HCT116 (cell line): ENCODE measurements at regions not wholly inside any gene's neighbourhood (a gene's known extent, or its start where the extent isn't known, plus 50 kb on each side); places are given as distances from the start of the nearest gene placed in this dataset.

Source experiments
- ATAC-seq: fragments of 200-7000 bp; cut with Tn5 transposase; 2 replicates; pipeline ENCODE4 v1.9.1; 2020; ENCODE audit warnings: mild to moderate bottlenecking, moderate library complexity
- BruUV-seq: library from RNA; stranded (reverse); fragments of 400-500 nt; replicated peaks from 2 replicates; lab custom pipeline; 2021; lab: Mats Ljungman, UMichigan
- CTCF ChIA-PET: fragments of 300-600 bp; sonication (Branson Sonifier 250); formaldehyde crosslinking; loops from one replicate; lab custom pipeline; 2021; ENCODE audit warnings: antibody characterized with exemption; lab: Charles Lee
- POLR2A ChIA-PET: fragments of 300-600, 350-600 bp; sonication (Branson Sonifier 250); formaldehyde crosslinking; loops from one replicate; lab custom pipeline; 2021; ENCODE audit warnings: antibody characterized with exemption; lab: Charles Lee
- RAD21 ChIA-PET, 2 experiments: fragments of 300-600 bp; sonication (Branson Sonifier 250); formaldehyde crosslinking; loops; one replicate each; lab custom pipeline; 2023; ENCODE audit warnings: low total read pairs in 2 of 2; ENCODE audit not compliant: uncharacterized antibody in 2 of 2, unreplicated experiment in 2 of 2, low non-redundant PET in 1 of 2; lab: Charles Lee
- DNase-seq: peaks from one replicate; pipeline ENCODE4 v3.0.0-alpha.2; 2010; ENCODE audit warnings: low read depth, low spot score
- H2AFZ ChIP-seq: fragments of 200-600 bp; shearing (Covaris generic), sonication (generic); 2 replicates; pipeline ENCODE4 v1.6.1; 2017; ENCODE audit warnings: low read depth, mixed run types, mixed read lengths, antibody characterized with exemption, low read length; ENCODE audit not compliant: poor library complexity, severe bottlenecking
- H3K27ac ChIP-seq: 2 replicates; pipeline ENCODE4 v1.5.1; 2012; ENCODE audit warnings: low read depth, low read length
- H3K27me3 ChIP-seq: fragments of 200-600 bp; sonication (generic); 2 replicates; pipeline ENCODE4 v1.6.1; 2016; ENCODE audit warnings: mixed run types, low read length, mixed read lengths; ENCODE audit not compliant: insufficient read depth
- H3K36me3 ChIP-seq, 2 experiments: fragments of 200-500 bp in 1 of 2; fragments of 200-600 bp in 1 of 2; sonication (Bioruptor generic) in 1 of 2; sonication (generic) in 1 of 2; 2 replicates each; pipeline versions ENCODE4 v1.5.1 to v1.6.1; 2014 to 2016; ENCODE audit warnings: low read length in 2 of 2, inconsistent platforms in 1 of 2, mixed read lengths in 1 of 2, mixed run types in 1 of 2; ENCODE audit not compliant: insufficient read depth in 2 of 2, control insufficient read depth in 1 of 2
- H3K4me1 ChIP-seq, 2 experiments: fragments of 200-600 bp in 1 of 2; sonication (generic) in 1 of 2; 2 replicates each; pipeline versions ENCODE4 v1.5.1 to v1.6.1; 2012 to 2017; ENCODE audit warnings: low read length in 2 of 2, inconsistent platforms in 1 of 2, mild to moderate bottlenecking in 1 of 2, mixed read lengths in 1 of 2, mixed run types in 1 of 2, moderate library complexity in 1 of 2; ENCODE audit not compliant: insufficient read depth in 2 of 2, control insufficient read depth in 1 of 2
- H3K4me2 ChIP-seq: fragments of 200-600 bp; sonication (generic); 2 replicates; pipeline ENCODE4 v1.6.1; 2017; ENCODE audit warnings: mixed run types, low read length, mixed read lengths
- H3K4me3 ChIP-seq, 2 experiments: fragments of 200-600 bp in 1 of 2; sonication (generic) in 1 of 2; replicated peaks in 1 of 2; 2 replicates each; pipeline ENCODE4 v1.5.1; 2011 to 2016; ENCODE audit warnings: low read length in 2 of 2, control low read depth in 1 of 2, low read depth in 1 of 2, mild to moderate bottlenecking in 1 of 2, mixed read lengths in 1 of 2, mixed run types in 1 of 2
- H3K79me2 ChIP-seq: fragments of 200-600 bp; sonication (generic); 2 replicates; pipeline ENCODE4 v1.6.1; 2017; ENCODE audit warnings: mild to moderate bottlenecking, mixed run types, low read length, moderate library complexity, mixed read lengths; ENCODE audit not compliant: insufficient read depth
- H3K9ac ChIP-seq: fragments of 200-600 bp; sonication (generic); 2 replicates; pipeline ENCODE4 v1.6.1; 2016; ENCODE audit warnings: low read length, mixed read lengths
- H3K9me2 ChIP-seq: fragments of 200-600 bp; sonication (generic), shearing (Covaris generic); 2 replicates; pipeline ENCODE4 v1.6.1; 2017; ENCODE audit warnings: mixed run types, mild to moderate bottlenecking, moderate library complexity; ENCODE audit not compliant: insufficient read depth
- H3K9me3 ChIP-seq, 2 experiments: fragments of 200-500 bp in 1 of 2; fragments of 200-600 bp in 1 of 2; sonication (Bioruptor generic) in 1 of 2; sonication (generic) in 1 of 2; 2 replicates each; pipeline ENCODE4 v1.6.1; 2014 to 2017; ENCODE audit warnings: low read length in 2 of 2, mixed read lengths in 2 of 2, inconsistent platforms in 1 of 2, low read depth in 1 of 2, mild to moderate bottlenecking in 1 of 2, mixed run types in 1 of 2, moderate library complexity in 1 of 2; ENCODE audit not compliant: control insufficient read depth in 1 of 2, insufficient read depth in 1 of 2
- H4K20me1 ChIP-seq: fragments of 200-600 bp; sonication (generic), shearing (Covaris generic); 2 replicates; pipeline ENCODE4 v1.6.1; 2017; ENCODE audit warnings: mixed run types, mild to moderate bottlenecking, moderate library complexity; ENCODE audit not compliant: insufficient read depth
- CBX3 ChIP-seq: IDR thresholded peaks from 2 replicates; pipeline ENCODE4 v1.6.1; 2012; ENCODE audit warnings: low read depth
- CEBPB ChIP-seq: IDR thresholded peaks from 2 replicates; pipeline ENCODE4 v1.6.1; 2012; ENCODE audit warnings: low read depth
- EGR1 ChIP-seq: IDR thresholded peaks from 2 replicates; pipeline ENCODE4 v1.6.1; 2012; ENCODE audit warnings: low read depth
- ELF1 ChIP-seq: IDR thresholded peaks from 2 replicates; pipeline ENCODE4 v1.6.1; 2012; ENCODE audit warnings: low read depth, borderline replicate concordance
- EZH2phosphoT487 ChIP-seq: fragments of 200-600 bp; IDR thresholded peaks from 2 replicates; pipeline ENCODE4 v1.6.1; 2018; ENCODE audit warnings: antibody characterized with exemption, borderline replicate concordance
- JUND ChIP-seq: IDR thresholded peaks from 2 replicates; pipeline ENCODE4 v1.6.1; 2012
- POLR2A ChIP-seq: IDR thresholded peaks from 2 replicates; pipeline ENCODE4 v1.7.0; 2011; ENCODE audit warnings: borderline replicate concordance; ENCODE audit not compliant: insufficient read depth, insufficient read length; ENCODE audit errors: extremely low read depth
- POLR2AphosphoS5 ChIP-seq: IDR thresholded peaks from 2 replicates; pipeline ENCODE4 v1.6.1; 2011; ENCODE audit warnings: mild to moderate bottlenecking, low read depth, low read length, moderate library complexity
- SP1 ChIP-seq: IDR thresholded peaks from 2 replicates; pipeline ENCODE4 v1.6.1; 2012; ENCODE audit warnings: low read depth
- SRF ChIP-seq: IDR thresholded peaks from 2 replicates; pipeline ENCODE4 v1.6.1; 2012; ENCODE audit warnings: low read depth
- YY1 ChIP-seq: IDR thresholded peaks from 2 replicates; pipeline ENCODE4 v1.6.1; 2011; ENCODE audit warnings: low read length, low read depth, moderate library complexity, mild to moderate bottlenecking; ENCODE audit not compliant: insufficient replicate concordance; ENCODE audit errors: extremely low read depth
- ZFX ChIP-seq: fragments of 450-650 bp; IDR thresholded peaks from 2 replicates; pipeline ENCODE4 v1.6.1; 2017
- ZNF274 ChIP-seq: fragments of 200-500 bp; sonication (Bioruptor generic); IDR thresholded peaks from 2 replicates; pipeline ENCODE4 v1.6.1; 2014; ENCODE audit warnings: mild to moderate bottlenecking, low read depth, low read length, inconsistent platforms
- intact Hi-C: fragments of 100-400 bp; cut with micrococcal nuclease; formaldehyde crosslinking; loops from 2 replicates; pipeline ENCODE4 v1.10.0; 2022
- TF ChIP-seq, protein P1 (sequence below): IDR thresholded peaks from 2 replicates; pipeline ENCODE4 v1.6.1; 2012; ENCODE audit warnings: low read depth
- TF ChIP-seq, protein P2 (sequence below): IDR thresholded peaks from 2 replicates; pipeline ENCODE4 v1.6.1; 2011; ENCODE audit warnings: mild to moderate bottlenecking, low read length, moderate library complexity; ENCODE audit not compliant: insufficient replicate concordance; ENCODE audit errors: extremely low read depth
- TF ChIP-seq, protein P3 (sequence below): IDR thresholded peaks from 2 replicates; pipeline ENCODE4 v1.6.1; 2012

DNA sequence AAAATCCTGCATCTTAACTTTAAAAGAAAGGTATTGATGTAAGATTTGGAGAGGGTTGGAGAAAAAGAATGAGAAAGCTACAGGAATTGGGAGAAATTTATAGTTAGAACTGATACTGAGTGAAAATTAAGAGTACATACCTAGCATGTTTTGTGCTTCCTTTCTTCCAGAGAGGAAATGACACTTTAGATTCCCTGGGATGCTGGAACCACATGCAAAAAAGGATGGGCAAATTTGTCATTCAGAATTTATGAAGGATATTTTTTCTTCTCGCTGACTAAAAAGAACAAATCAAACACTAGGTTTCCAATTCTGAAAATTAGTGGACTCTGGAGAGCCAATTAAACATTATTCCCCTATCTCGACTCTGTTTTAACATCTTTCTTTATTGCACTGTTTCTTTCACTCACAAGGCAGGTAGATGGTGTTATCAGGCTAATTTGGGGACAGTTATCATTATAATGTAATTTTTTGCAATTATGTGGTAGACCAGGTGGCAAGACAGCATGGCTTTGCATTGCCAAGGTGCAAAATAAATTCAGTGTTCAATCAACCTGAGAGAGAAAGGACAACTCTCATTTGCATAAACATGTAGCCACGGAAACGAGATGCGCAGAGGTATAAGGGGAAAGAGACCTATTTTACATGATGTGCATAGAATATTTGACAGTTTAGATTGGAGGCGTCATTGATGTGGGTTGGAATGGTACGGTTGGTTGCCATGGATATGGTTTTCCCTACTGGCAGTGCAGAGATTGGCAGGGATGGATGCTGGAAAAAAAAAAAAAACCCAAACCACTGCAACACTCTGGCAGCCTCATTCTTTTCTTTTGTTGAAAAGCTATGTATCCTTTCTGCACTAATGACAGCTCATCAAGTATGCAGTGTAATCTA lies 320.4 kb upstream of the CCNH start:
- DNase-seq (no peak), ATAC-seq (no peak)
- H3K9me3 ChIP-seq: no peaks in the 10 kb centered on the region
- BruUV-seq: no TSS peak
- ChIA-PET CTCF (no interaction called here), POLR2A (no interaction called here), RAD21 (no interaction called here)
- no peak for TF ChIP-seq ELF1
- no peak for TF ChIP-seq ZFX
- TF ChIP-seq CBX3: no peak
- TF ChIP-seq, protein P1, sequence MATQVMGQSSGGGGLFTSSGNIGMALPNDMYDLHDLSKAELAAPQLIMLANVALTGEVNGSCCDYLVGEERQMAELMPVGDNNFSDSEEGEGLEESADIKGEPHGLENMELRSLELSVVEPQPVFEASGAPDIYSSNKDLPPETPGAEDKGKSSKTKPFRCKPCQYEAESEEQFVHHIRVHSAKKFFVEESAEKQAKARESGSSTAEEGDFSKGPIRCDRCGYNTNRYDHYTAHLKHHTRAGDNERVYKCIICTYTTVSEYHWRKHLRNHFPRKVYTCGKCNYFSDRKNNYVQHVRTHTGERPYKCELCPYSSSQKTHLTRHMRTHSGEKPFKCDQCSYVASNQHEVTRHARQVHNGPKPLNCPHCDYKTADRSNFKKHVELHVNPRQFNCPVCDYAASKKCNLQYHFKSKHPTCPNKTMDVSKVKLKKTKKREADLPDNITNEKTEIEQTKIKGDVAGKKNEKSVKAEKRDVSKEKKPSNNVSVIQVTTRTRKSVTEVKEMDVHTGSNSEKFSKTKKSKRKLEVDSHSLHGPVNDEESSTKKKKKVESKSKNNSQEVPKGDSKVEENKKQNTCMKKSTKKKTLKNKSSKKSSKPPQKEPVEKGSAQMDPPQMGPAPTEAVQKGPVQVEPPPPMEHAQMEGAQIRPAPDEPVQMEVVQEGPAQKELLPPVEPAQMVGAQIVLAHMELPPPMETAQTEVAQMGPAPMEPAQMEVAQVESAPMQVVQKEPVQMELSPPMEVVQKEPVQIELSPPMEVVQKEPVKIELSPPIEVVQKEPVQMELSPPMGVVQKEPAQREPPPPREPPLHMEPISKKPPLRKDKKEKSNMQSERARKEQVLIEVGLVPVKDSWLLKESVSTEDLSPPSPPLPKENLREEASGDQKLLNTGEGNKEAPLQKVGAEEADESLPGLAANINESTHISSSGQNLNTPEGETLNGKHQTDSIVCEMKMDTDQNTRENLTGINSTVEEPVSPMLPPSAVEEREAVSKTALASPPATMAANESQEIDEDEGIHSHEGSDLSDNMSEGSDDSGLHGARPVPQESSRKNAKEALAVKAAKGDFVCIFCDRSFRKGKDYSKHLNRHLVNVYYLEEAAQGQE: no peak
- TF ChIP-seq SP1: no peak
- TF ChIP-seq POLR2A: no peak
- no peak for TF ChIP-seq POLR2AphosphoS5
- TF ChIP-seq, protein P2, sequence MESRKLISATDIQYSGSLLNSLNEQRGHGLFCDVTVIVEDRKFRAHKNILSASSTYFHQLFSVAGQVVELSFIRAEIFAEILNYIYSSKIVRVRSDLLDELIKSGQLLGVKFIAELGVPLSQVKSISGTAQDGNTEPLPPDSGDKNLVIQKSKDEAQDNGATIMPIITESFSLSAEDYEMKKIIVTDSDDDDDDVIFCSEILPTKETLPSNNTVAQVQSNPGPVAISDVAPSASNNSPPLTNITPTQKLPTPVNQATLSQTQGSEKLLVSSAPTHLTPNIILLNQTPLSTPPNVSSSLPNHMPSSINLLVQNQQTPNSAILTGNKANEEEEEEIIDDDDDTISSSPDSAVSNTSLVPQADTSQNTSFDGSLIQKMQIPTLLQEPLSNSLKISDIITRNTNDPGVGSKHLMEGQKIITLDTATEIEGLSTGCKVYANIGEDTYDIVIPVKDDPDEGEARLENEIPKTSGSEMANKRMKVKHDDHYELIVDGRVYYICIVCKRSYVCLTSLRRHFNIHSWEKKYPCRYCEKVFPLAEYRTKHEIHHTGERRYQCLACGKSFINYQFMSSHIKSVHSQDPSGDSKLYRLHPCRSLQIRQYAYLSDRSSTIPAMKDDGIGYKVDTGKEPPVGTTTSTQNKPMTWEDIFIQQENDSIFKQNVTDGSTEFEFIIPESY: no peak
- no peak for TF ChIP-seq JUND
- TF ChIP-seq, protein P3, sequence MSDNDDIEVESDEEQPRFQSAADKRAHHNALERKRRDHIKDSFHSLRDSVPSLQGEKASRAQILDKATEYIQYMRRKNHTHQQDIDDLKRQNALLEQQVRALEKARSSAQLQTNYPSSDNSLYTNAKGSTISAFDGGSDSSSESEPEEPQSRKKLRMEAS: no peak
- TF ChIP-seq EZH2phosphoT487: no peak
- TF ChIP-seq ZNF274: no peak
- TF ChIP-seq SRF: no peak
- TF ChIP-seq CEBPB: no peak
- no peak for TF ChIP-seq EGR1
- TF ChIP-seq YY1: no peak
- no peaks in the 10 kb centered on the region for H3K36me3 ChIP-seq
- intact Hi-C loops: no loop called here
- no peaks in the 10 kb centered on the region for H3K27me3 ChIP-seq
- no peak overlapping the region for H3K27ac ChIP-seq
- H3K4me3 ChIP-seq: no peak overlapping the region
- H2AFZ ChIP-seq: no peak overlapping the region
- H3K4me1 ChIP-seq: no peaks in the 10 kb centered on the region
- H3K79me2 ChIP-seq: no peaks in the 10 kb centered on the region
- H3K9ac ChIP-seq: no peak overlapping the region
- H4K20me1 ChIP-seq: no peaks in the 10 kb centered on the region
- no peak overlapping the region for H3K4me2 ChIP-seq
- H3K9me2 ChIP-seq: no peaks in the 10 kb centered on the region
